GM20000 (cell line): ENCODE measurements at regions not wholly inside any gene's neighbourhood (a gene's known extent, or its start where the extent isn't known, plus 50 kb on each side); places are given as distances from the start of the nearest gene placed in this dataset.

Experiments used
- DNase-seq: peaks from one replicate; pipeline ENCODE4 v3.0.0; 2012; ENCODE audit warnings: low spot score
- CTCF ChIP-seq: IDR thresholded peaks from 2 replicates; pipeline ENCODE4 v1.5.1; 2012; ENCODE audit warnings: mild to moderate bottlenecking, control low read depth; ENCODE audit errors: extremely low read depth, missing control alignments

GRCh38 chr2:18663861-18664260 lies 74.5 kb upstream of the NT5C1B start:
- DNase-seq = no peak
- no peak for TF ChIP-seq CTCF

GRCh38 chr2:18662689-18663088 lies 73.3 kb upstream of the NT5C1B start:
- no peak for DNase-seq
- no peak for TF ChIP-seq CTCF

- no peak for TF ChIP-seq CTCF
- no peak for DNase-seq
Observed at GRCh38 chr2:18659915-18660314, 70.5 kb upstream of the NT5C1B start.

GRCh38 chr2:18656048-18656447 lies 66.7 kb upstream of the NT5C1B start:
- no peak for DNase-seq

DNA sequence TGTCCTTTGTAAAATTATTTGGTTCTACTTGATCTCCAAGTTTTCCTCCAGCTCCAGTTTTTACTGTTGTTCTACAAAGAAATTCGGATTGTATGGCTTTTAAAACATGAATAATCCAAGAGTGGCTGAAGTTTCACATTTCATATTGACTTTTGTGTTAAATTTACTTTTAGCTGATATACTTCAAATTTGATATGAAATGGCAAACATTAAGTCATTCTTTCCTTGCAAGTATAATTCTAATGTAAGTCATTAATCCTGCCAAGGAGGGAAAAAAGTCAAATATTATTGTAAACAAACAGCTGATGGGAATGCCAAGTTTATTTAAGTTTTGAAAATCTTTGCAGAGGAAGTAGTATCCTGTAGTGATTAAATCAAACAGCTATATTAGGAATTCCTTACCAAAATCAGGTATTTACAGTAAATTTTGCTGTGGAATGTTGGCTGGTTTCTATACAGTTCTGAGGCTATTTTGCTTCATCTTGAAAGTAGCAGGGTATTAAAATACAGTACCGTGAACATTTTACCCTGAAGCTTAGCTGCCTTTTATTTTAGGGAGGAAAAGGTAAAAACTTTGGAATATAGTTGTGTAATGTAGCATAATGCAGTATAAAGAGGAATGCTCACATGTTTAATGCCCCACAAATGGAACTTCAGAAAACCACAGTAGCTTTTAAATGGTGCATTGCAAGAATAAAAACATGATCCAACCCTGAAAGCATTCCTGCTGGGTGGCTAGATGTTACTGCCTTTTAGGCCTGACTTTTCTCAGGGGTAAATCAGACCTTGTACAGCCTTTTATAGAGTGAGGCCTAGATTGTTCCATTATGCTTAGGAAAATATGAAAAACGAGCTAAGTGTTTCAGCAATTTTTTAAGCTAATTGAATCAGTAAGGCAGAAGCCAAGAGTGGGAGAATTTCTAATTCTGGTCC lies 62.7 kb upstream of the NT5C1B start:
- DNase-seq = no peak

More at GRCh38 chr2:18656048-18656447, 66.7 kb upstream of the NT5C1B start:
- TF ChIP-seq CTCF = no peak

DNA sequence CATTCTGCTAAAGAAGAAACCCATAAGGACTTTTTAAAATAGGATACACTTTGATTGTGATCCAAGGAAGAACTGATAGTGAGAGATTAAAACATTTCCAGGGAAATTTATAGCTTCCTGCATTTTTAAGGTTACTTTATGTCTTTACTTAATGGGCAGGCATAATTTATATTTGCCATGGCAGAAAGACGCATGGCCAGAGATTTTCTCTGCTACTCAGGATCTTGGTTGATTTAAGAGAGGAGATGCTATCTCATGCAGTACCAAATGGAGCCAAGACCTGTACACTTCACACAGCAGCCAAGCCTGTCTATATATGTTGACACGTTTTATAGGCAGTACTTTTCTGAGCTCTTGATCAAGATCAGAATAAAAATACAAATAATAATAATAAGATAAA lies 60.9 kb upstream of the NT5C1B start:
- DNase-seq = no peak
- no peak for TF ChIP-seq CTCF

More for the DNA sequence above, 62.7 kb upstream of the NT5C1B start:
- TF ChIP-seq CTCF = no peak

GRCh38 chr2:18649502-18650135 lies 60.2 kb upstream of the NT5C1B start:
- no peak for DNase-seq
- no peak for TF ChIP-seq CTCF
